ENCODE measurements at regions not wholly inside any gene's neighbourhood (a gene's known extent, or its start where the extent isn't known, plus 50 kb on each side); places are given as distances from the start of the nearest gene placed in this dataset.

DNA sequence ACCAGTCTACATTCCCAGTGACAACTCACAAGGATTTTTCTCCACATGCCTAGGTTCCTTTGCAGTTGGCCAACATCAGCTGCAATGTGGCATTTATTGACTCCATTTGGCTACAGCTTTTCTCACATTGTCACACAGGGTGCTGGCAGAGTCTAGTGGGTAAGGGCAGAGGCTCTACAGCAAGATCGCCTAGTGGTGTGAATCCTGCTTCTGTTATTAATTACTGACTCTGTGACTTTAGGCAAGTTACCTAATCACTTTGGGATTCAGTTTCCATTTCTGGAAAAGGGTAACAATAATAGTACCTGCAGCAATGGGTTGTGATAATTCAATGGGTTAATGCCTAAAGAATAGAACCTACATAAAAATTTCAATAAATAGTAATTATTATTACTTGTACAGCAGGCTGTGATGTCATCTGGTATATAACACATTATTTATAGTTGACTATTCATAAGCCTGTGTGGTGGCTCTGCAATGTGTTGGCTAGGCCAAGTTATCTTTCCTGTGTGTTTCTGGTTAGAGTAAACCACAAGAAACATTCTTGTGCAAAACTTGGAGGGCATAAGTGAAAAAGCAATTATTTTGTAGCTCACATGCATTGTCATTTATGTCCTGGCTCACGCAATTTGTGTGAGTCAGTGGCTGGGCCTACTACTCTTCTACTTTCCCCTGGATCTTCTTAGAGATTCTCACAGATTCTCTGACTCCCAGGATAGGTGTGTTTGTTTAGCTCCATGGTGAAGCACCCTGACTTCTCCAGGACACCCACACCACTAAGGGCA, 59.5 kb downstream of the PTGS2 start:
- peak; percentile 36 for DNase-seq

DNA sequence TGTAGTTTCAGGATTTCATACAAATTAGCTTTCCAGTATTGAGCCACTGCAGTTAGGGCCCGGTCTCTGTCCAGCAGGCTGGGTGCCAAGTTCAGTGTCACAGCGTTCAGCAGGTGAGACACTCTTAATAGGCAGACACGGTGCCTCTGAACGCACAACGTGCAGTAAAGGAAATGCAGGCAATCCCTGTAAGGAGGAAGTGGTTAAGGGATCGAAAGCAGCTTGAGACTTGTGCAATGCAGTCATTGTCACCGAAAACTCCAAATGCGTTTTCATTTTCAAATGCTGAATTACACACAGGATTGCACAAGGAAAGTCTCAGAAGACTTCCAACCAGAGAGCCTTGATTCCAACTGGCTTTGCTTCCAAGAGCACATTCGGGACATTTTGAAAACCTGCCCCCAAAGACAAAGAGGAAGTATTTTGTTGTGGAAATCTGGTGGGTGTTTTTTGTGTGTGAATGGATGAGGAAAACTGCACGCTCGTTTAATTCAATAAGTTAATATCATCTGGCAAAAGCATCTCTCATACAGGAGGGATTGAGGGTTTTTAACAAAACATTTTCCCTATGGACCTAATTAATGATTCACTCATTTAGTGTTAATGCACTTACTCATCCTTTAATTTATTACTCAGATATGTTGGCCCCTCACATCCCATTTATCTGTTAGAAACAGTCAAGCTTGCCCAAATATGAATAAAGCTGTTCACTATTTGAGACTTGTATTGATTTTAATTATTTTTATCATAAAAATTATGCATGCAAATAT, 61.6 kb downstream of the PTGS2 start:
- no peak for DNase-seq

DNA sequence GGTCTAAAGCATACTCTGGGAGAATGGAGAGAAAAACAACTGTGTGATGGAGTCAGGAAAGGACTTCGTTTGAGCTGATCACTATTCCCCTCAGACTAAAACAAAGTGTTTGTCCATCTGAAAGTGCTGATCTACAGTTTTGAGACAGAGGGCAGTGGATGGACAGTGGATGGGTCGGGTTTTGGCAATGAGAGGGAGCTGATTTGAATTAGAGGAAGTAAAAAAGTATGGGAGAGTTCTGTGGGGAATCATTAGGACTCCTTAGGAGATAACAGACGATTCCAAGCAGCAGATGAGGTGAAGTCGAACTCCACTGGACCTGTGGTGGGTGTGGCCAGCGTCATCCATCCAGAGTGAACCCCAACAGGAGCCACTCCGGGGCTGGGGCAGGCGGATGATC, 62.3 kb downstream of the PTGS2 start:
- DNase-seq, result no peak

DNA sequence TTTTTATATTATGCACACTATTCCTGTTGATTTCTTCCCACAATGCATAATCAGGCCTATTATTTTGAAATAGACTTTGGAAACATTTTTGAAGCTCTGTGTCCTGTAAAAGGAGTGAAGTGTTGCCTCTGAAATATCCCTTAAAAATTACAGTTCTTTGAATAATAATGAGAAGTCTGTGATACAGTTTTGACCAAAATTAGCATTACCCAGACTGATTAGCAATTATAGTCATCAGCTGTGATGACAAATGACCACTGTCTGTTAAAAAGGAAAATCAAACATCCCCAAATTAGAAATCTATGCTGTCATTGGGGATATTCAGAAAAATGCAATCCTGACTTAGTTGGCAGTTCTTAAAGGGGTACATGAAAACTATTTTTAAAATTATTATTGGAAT, 63.7 kb downstream of the PTGS2 start:
- no peak for DNase-seq

DNA sequence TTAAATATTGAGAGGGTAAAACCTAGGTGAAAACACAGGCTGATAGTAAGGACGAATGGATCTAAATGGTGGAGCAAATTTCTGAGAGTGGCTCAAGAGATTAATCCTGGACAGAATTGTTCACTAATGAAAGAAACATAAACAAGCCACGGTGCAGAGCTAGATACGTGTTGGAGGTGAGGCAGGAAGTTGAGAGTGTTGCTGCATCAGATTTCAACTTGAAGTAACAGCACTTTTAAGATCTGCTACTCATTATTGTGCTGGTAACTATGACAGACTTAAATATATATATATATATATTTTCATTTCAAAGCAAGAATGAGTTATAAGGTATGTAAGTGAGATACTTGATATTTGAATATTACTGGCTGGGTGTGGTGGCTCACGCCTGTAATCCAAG, 64.9 kb downstream of the PTGS2 start:
- DNase-seq, result no peak

DNA sequence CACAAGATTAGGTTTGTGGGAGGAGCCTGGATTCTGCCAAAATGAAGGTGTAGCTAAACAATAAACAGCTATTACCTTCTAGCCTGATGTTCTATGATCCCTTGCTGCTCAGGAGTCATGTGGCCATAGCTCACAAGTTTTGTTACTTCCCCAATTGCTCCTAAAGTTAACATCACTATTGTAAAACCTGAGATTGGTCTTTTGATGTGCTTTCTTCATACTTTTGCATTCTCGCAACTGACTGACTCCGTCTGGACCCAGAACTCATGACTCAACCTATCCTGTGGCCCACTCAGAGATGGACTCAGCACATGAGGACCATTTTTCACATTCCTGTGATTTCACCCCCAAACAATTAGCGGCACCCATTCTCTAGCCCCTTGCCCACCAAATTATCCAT, 69.1 kb downstream of the PTGS2 start:
- no peak for DNase-seq

DNA sequence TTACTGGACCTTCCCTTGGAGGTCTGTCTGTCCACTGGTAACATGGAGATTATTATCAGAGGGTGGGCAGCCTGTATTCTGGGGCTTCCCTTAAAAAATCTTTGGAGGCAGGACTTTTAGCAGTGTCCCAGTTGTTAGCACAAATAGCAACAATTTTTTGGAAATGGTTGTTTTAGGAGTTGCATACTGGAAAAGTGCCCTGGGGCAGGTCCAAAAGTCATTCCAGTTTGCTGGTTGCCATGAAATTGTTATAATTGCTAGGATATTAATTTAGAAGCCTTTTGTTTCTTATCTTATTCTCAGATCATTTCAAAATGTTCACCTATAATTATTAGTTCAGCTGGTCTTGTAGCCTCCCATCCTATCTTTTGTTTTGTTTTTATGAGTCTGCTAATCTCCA, 71.0 kb downstream of the PTGS2 start:
- no peak for DNase-seq

DNA sequence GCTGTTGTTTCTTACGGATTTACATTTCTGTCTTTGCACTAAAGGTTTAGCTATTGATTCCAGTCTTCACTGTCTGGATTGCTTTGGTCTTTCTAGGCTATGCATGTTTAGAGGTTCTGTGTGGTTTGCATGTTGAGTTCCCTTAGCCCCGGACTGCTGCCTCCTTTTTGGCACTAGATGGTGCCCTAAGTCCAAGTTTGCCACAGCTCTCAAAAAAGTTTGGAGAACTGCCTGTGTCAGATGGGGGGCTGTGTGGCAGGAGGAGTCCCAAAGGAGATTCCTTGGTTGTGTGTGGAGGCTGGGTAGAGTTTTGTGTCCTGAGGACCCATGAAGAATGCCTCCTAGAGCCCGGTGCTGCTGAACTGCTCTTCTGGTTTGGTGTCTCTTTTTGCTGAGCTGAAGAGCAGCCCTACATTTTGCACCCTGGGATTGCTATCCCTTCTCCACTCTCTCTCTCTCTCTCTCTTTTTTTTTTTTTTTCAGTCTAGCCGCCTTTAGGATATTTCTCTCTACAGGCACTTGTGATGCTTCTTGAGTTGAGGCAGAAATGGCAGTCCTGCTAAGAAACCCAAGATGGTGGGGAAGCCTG, 74.4 kb downstream of the PTGS2 start:
- peak; percentile 43 for DNase-seq

DNA sequence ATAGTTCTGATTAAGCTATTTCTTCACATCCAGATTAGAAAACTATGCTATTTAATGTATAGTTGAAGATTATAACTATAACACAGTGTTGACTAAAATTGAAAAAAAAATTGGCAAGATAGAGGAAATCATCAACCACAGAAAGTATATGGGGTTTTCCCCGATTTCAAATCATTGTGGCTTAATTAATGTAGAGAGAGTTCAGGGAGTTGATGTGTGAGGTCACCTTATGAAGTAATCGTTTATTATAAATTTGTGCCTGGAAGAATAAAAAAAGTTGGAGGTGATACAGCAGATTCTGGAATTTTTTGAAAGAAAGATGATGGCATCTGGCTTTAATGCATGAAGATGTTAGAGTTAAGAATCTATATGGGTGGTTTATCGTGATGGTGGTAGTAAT, 84.3 kb downstream of the PTGS2 start:
- DNase-seq, result no peak

DNA sequence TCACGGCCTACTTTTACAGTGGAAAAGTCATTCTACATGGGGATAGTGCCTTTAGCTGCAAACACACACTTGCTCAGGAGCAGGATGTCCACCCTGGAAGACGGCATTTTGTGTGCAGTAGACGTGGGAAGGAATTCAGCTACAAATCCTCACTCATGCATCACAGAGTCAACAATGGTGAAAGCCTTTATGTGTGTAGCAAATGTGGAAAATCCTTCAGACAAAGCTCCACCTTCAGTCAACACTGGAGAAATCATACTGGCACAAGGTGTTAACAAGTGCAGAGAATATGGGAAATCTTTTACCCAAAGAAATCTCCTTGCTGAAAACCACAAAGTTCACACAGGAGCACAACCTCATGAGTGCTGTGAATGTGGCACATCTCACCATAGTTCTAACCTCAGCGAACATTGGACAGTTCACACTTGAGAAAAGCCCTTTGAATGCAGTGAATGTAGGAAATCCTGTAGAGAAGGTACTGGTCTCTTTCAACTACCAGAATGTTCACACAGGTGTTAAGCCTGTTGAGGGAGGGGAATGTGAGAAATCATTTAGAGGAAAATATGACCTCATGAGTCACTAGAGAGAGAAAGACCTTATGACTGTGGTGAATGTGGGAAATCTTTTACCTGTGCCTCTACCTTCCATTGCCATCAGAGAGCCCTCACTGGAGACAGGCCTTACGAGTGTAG, 101.8 kb downstream of the PTGS2 start:
- no peak for DNase-seq

DNA sequence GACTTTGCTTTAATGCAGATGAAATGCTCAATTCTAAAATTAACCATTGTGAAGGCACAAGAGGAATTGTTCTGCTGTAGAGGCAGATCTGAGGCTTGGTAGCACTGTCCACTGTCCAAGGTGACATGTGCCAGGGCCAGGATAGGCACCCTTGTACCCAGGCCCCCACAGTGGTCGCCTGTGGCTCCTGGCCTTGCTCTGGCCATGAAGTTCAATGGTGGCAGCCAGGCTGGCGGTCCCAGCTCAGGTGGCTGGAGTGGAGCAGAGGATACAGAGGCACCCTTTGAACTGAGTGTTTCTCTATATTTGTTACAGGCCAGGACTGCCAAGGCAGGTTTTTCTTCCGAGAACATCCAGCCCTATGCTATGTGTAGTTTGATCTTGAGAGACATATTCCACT, 102.6 kb downstream of the PTGS2 start:
- no peak for DNase-seq

DNA sequence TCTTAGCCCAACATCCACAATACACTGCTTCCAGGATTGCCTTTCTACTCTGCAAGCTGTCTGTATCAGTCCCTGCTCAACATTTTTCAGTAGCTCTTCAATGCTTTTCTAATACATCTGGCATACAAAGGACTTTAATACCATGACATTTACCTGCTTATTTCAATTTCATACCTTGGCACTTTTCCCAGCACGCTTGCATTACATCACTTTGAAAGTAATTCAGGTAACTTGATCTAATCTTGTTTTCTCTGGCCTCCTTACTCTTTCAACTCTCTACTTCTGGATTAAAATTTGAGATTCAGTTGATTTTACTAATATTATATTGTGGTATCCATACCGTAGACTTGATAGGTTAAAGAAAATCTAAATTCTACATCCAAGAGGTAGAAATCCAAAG, 103.0 kb downstream of the PTGS2 start:
- no peak for DNase-seq

DNA sequence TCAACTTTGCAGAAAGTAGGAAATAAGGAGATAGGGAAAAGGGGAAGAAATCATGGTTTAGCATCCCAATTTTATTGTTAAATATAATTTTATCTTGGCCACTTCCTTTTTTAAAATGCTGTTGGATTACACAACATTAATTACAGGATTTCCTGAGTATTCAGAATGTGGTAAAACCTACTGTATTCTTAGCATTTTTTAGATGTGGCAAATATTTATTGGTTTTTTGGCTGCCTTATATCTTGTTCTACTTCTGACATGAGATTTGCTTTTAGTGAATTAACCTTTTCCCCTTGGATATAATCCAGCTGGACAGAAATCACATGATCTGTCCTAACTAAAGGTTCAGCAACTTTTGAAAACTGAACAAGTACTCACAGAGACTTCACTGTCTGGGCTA, 104.9 kb downstream of the PTGS2 start:
- no peak for DNase-seq

DNA sequence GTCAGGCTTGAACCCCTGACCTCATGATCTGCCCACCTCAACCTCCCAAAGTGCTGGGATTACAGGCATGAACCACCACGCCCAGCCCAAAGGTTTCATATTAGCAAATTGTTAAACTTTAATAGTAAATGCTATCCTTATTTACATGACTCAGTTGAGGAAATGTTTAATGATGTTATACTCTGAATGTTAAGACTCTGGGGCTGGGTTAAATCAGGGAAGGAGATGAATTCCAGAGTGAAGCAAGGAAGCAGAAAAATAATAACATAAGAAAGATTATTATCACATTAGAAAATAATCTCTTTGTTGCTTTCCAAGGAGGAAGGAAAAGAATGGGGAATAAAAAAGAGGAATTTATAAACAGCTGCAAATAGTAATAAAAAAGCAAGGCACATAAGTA, 105.3 kb downstream of the PTGS2 start:
- no peak for DNase-seq

DNA sequence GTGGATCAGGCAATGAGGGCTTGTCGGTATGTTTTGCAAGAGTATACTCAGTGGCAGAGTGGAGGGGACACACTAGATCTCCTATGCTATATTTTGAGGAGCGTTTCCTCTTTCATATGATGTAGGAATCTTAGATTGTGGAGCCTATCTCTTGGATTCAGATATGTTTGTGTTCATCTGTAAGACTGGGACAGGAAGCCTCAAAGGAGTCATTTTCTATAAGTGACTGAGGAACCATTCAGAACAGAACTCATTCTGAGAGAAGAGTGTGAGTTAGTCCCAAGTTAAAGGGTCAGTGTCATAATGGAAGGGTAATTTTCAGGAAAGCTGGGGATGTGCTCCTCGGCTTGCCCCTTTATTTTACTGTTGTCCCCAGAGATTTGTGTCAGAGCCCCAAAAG, 107.7 kb downstream of the PTGS2 start:
- no peak for DNase-seq

DNA sequence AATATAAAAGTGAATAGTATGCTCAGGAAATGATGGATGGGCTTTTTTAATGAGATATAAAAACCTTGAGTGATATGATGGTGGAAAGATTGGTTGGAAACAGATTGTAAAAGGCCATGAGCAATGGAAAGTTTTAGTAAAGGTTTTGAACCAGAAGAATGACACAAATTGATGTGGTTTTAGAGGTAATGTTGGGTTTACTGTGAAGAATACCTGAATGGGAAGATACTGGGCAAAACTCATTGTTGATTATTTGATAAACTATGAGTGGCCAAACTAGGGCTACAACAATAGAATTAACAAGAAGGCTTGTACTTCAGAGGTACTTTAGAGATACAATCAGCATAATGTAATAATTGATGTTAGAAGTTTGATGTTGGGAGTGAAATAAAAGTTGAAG, 108.5 kb downstream of the PTGS2 start:
- no peak for DNase-seq

DNA sequence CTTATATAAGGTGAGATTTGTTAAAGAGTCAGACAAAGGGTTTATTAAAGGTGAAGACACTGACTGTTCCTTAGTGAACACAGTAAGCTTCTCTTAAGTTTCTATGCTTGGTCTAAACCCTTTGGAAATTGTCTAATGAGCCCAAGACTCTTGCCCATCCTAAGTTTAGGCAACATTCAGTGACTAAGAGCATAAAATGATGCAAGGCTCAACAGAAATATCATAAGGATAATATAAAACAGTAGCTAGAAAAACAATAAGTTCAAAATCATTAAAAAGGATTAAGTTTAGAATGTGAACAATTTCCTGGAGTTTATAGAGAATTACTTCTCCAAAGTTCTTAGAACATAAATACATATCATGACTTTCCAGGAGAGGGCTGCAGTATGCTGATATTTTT, 108.9 kb upstream of the PDC start:
- DNase-seq, result no peak

DNA sequence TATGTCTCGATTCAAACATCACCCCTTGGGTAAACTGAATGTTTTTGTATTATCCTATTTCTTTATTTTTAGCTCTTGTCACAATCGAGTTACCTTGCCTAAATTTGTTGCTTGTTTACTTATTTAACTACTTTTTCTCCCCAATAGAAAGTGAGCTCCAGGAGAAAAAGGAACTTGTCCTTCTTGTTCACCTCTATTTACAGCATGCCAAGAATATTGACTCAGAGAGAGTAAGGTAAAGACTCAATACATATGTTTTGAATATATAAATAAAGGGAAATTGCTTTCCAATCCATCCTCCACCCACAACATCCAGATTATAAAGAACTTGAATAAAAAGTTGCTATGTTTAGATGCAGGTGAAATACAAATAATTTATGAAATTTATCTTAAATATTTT, 107.3 kb upstream of the PDC start:
- DNase-seq, result no peak

DNA sequence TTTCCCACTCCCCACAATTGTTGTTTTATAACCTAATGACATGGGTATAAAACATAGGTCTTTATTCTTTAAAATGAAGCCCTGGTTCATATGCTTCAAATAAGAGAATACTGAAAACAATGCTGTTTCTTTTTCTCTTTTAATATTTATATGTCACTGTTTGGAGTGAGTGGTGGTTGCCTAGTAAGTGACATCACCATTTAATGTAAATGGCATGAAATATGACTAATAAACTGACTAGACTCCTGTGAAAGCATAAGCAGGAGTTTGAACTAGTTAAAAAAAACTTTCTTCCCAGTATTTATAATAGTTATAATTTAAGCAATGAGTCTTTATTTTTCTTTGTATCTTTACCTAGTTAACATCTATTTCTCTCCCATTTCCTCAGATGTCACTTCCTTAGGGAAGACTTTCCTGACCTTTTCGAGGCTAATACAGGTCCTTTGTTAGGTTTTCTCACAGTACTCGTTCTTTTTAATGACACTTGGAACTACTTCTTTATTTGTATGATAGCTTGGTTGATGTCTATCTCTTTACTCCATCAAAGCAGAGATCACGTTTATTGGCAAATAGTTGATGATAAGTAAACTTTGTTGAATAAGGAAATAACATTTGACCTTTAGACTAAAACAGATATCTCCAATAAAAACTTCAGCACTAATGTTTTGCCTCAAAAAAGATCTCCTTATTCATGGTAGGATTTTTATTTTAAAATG, 105.4 kb upstream of the PDC start:
- DNase-seq, result no peak

DNA sequence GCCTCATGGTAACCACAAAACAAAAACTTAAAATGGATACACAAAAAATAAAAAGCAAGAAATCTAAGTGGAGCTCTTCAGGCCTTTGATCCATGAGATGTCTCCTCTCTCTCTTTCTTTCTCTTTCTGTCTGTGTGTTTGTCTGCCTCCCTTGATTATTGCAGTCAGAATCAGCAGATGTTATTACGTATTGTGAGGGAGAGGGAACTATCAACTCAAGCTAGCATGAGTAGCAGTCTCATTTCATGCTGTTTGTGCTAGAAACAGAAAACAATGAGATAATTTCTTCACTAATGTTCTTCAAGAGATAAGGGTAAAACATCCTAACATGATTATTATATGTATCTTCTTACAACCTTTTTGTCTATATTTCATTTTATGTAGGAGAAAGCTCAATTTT, 103.7 kb upstream of the PDC start:
- no peak for DNase-seq

DNA sequence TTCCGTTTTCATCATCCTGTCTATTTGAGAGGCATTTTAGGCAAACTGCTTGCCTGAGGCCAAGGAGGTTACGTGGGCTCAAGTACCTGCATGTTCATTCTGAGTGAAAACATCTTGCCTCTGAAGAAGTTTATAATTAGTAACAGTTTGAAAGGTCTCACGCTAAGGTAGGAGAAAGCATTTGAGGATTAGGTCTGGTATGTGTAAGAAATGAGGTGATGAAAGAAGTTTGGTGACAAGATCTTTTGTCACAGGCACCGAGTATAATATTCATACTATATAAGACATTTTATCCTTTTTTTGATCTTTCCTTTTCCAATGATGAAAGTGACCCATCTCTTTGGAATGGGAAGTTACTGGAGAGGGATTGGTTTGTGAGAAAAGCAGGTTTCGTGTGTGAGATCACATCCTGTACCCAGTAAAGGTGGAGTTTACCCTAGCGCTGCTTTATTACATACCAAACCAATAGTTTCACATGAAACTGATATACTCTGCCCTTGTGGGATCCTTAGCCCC, 98.7 kb upstream of the PDC start:
- DNase-seq, result no peak

DNA sequence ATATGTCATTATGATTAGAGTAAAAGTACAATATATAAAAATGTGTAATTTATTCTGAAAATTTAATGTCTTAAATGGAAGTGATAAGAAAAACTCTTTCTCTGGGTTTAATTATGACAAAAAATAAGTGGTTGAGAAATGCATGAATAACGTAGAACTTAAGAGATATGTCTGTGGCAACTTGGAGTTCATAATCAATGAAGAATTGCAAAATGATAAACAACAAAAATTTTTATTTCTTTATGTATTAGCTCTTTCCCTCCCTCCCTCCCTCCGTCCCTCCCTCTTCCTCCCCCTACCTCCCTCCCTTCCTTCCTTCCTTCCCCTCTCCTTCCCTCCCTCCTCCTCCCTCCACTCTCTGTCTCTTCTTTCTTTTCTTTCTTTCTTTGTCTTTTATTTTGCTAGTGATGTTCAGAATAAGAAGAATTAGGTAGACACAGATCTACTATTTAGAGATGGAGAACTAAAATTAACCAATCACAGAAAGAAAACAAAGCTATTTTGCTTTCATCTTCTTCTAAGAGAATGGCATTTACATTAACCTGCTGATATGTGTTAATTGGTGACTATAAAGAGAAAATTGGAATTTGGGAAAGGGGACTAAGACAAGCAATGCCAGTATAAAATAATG, 96.3 kb upstream of the PDC start:
- DNase-seq, result no peak

All from GOT3 (cell line).